ENCODE measurements at regions not wholly inside any gene's neighbourhood (a gene's known extent, or its start where the extent isn't known, plus 50 kb on each side); places are given as distances from the start of the nearest gene placed in this dataset.

- Histone ChIP-seq H3K4me1 (ENCODE audit: insufficient read depth) (no peaks in the 10 kb centered on the region), H3K79me2 (replicated peaks; ENCODE audit: insufficient read depth) (no peaks in the 10 kb centered on the region), H3K36me3 (ENCODE audit: insufficient read depth) (no peaks in the 10 kb centered on the region), H3K27me3 (ENCODE audit: insufficient read depth) (no peaks in the 10 kb centered on the region), H3F3A (replicated peaks; ENCODE audit: low read depth) (no peaks in the 10 kb centered on the region), H2AFZ (no peak overlapping the region), H4K20me1 (replicated peaks; ENCODE audit: insufficient read depth) (no peaks in the 10 kb centered on the region), H3K4me3 (no peak overlapping the region), H3K9me2 (ENCODE audit: insufficient read depth) (no peaks in the 10 kb centered on the region), H3K4me2 (no peak overlapping the region), H3K27ac (ENCODE audit: low read depth) (no peak overlapping the region)
- Mint-ChIP-seq H3K4me3 (no peak overlapping the region), H3K36me3 (ENCODE audit: low read depth) (no peaks in the 10 kb centered on the region), H3K9me3 (peaks cover 10% of the 10 kb centered on the region), H3K4me1 (peaks cover 10% of the 10 kb centered on the region), H3K27ac (no peak overlapping the region), H3K27me3 (ENCODE audit: insufficient read depth, low read depth, poor library complexity) (peaks cover 4% of the 10 kb centered on the region)
- no peak for TF ChIP-seq CTCF (conservative IDR thresholded peaks at IDR 0.05; ENCODE audit: low read depth in 2 of 2)
- ATAC-seq: no peak
- no peak for DNase-seq (ENCODE audit: low spot score)
Observed at GRCh38 chr13:112170823-112171569, 104.0 kb downstream of the SOX1 start.

GRCh38 chr13:112171570-112171965 is 104.6 kb downstream of the SOX1 start:
- Histone ChIP-seq H3K36me3 (ENCODE audit: insufficient read depth) (no peaks in the 10 kb centered on the region), H3K27ac (ENCODE audit: low read depth) (no peak overlapping the region), H3K4me3 (no peak overlapping the region), H3K4me2 (no peak overlapping the region), H2AFZ (no peak overlapping the region), H3F3A (replicated peaks; ENCODE audit: low read depth) (no peaks in the 10 kb centered on the region), H3K27me3 (ENCODE audit: insufficient read depth) (no peaks in the 10 kb centered on the region), H3K9me2 (ENCODE audit: insufficient read depth) (no peaks in the 10 kb centered on the region), H3K4me1 (ENCODE audit: insufficient read depth) (no peaks in the 10 kb centered on the region), H3K79me2 (replicated peaks; ENCODE audit: insufficient read depth) (no peaks in the 10 kb centered on the region), H4K20me1 (replicated peaks; ENCODE audit: insufficient read depth) (no peaks in the 10 kb centered on the region)
- ATAC-seq (no peak), DNase-seq (ENCODE audit: low spot score) (no peak)
- Mint-ChIP-seq H3K27ac (no peak overlapping the region), H3K9me3 (peaks cover 10% of the 10 kb centered on the region), H3K27me3 (ENCODE audit: insufficient read depth, low read depth, poor library complexity) (peaks cover 4% of the 10 kb centered on the region), H3K4me1 (peaks cover 5% of the 10 kb centered on the region; the same call in 1 of the 3 replicates), H3K36me3 (ENCODE audit: low read depth) (no peaks in the 10 kb centered on the region), H3K4me3 (no peak overlapping the region)
- no peak for TF ChIP-seq ZNF114 (CRISPR knock-in tag; IDR thresholded peaks at IDR 0.05)
- TF ChIP-seq EZH2 (IDR thresholded peaks at IDR 0.05; ENCODE audit: low read depth, unreplicated experiment): no peak
- no peak for TF ChIP-seq CTCF (conservative IDR thresholded peaks at IDR 0.05; ENCODE audit: low read depth in 2 of 2)
- TF ChIP-seq ZNF462 (CRISPR knock-in tag; IDR thresholded peaks at IDR 0.05): no peak
- TF ChIP-seq EZH2phosphoT487 (IDR thresholded peaks at IDR 0.05; ENCODE audit: unreplicated experiment): no peak
- no peak for TF ChIP-seq STAT1 (IDR thresholded peaks at IDR 0.05; ENCODE audit: unreplicated experiment)
- no peak for TF ChIP-seq JUNB (IDR thresholded peaks at IDR 0.05; ENCODE audit: unreplicated experiment)
- TF ChIP-seq NANOG (IDR thresholded peaks at IDR 0.05; ENCODE audit: borderline replicate concordance): no peak
- TF ChIP-seq POLR2AphosphoS5 (IDR thresholded peaks at IDR 0.05; ENCODE audit: low read depth): no peak
- no peak for TF ChIP-seq CREB1 (CRISPR knock-in tag; IDR thresholded peaks at IDR 0.05; ENCODE audit: low read depth)
- TF ChIP-seq ZNF331 (CRISPR knock-in tag; IDR thresholded peaks at IDR 0.05; ENCODE audit: low read depth): no peak

Measured in GM23338 (cell line).